C4-2B (cell line): ENCODE measurements at regions not wholly inside any gene's neighbourhood (a gene's known extent, or its start where the extent isn't known, plus 50 kb on each side); places are given as distances from the start of the nearest gene placed in this dataset.

Source experiments
- CTCF ChIP-seq: fragments of 450-650 bp; conservative IDR thresholded peaks from 2 replicates; pipeline ENCODE4 v1.5.1; 2017; ENCODE audit warnings: mild to moderate bottlenecking
- ZFX ChIP-seq: fragments of 450-650 bp; IDR thresholded peaks from 2 replicates; pipeline ENCODE4 v1.6.1; 2017

- TF ChIP-seq CTCF (no peak), ZFX (no peak)
Observed at GRCh38 chr13:67410645-67411044, 180.5 kb upstream of the PCDH9 start.
